ENCODE measurements at regions not wholly inside any gene's neighbourhood (a gene's known extent, or its start where the extent isn't known, plus 50 kb on each side); places are given as distances from the start of the nearest gene placed in this dataset.
"Not testable (repeated sequence)": the region's sequence is repeated elsewhere in the genome, so short reads cannot be mapped to it uniquely, and the experiment has no call there.

DNA sequence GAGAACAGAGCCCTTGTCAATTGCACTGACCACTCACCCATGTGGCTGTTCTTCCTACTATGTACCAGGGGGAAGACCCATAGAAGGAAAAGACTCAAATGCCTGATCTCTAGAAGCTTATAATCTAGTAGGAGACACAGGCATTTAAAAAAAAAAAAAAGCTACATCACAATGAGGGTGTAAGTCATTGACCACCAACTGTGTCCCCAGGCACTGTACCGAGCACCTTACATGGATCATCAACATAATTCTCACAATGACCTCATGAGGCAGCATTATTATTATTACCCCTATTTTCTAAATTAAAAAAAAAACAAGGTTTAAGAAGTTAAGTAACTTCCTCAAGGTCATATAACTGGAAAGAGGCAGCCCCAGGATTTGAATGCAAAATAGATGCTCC is 247.4 kb downstream of the SHOX2 start:
- Histone ChIP-seq H3K9ac (no peak overlapping the region), H3K4me1 (ENCODE audit: low read depth, poor library complexity, severe bottlenecking) (no peaks in the 10 kb centered on the region), H3K4me3 (IDR thresholded peaks at IDR 0.05; ENCODE audit: insufficient read depth, low read depth, low read length) (no peak overlapping the region), H4K20me1 (ENCODE audit: insufficient read depth) (no peaks in the 10 kb centered on the region), H2AFZ (ENCODE audit: low read depth) (no peak overlapping the region), H3K27ac (no peak overlapping the region), H3K27me3 (ENCODE audit: insufficient read depth, low read depth) (no peaks in the 10 kb centered on the region), H3K79me2 (ENCODE audit: insufficient read depth, low read depth) (no peaks in the 10 kb centered on the region), H3K36me3 (ENCODE audit: insufficient read depth) (no peaks in the 10 kb centered on the region), H3K4me2 (no peak overlapping the region)
- TF ChIP-seq, protein P1, sequence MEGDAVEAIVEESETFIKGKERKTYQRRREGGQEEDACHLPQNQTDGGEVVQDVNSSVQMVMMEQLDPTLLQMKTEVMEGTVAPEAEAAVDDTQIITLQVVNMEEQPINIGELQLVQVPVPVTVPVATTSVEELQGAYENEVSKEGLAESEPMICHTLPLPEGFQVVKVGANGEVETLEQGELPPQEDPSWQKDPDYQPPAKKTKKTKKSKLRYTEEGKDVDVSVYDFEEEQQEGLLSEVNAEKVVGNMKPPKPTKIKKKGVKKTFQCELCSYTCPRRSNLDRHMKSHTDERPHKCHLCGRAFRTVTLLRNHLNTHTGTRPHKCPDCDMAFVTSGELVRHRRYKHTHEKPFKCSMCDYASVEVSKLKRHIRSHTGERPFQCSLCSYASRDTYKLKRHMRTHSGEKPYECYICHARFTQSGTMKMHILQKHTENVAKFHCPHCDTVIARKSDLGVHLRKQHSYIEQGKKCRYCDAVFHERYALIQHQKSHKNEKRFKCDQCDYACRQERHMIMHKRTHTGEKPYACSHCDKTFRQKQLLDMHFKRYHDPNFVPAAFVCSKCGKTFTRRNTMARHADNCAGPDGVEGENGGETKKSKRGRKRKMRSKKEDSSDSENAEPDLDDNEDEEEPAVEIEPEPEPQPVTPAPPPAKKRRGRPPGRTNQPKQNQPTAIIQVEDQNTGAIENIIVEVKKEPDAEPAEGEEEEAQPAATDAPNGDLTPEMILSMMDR (conservative IDR thresholded peaks at IDR 0.05; ENCODE audit: low read depth, low read length) = no peak

DNA sequence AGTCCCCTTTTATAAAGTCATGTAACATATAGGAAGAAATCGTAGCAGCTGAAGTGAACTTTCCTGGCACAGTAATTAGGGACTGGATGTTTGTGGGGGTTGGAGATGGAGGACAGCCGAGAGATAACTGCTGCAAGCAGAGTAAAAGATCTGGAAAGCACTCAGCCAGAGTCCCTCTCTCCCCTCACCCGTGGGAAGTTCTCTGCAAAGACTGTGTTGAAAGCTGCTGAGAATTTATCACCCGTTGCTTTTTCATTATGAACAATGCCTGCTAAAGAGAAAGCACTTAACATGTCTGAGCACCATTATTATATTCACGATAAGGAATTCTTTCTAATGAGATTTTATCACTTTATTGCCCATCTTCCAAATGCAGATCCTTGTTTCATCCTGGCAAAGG is 248.8 kb downstream of the SHOX2 start:
- Histone ChIP-seq H4K20me1 (ENCODE audit: insufficient read depth) (no peaks in the 10 kb centered on the region), H2AFZ (ENCODE audit: low read depth) (no peak overlapping the region), H3K27ac (no peak overlapping the region), H3K4me2 (no peak overlapping the region), H3K4me3 (IDR thresholded peaks at IDR 0.05; ENCODE audit: insufficient read depth, low read depth, low read length) (no peak overlapping the region), H3K79me2 (ENCODE audit: insufficient read depth, low read depth) (no peaks in the 10 kb centered on the region), H3K9ac (no peak overlapping the region), H3K36me3 (ENCODE audit: insufficient read depth) (no peaks in the 10 kb centered on the region), H3K4me1 (ENCODE audit: low read depth, poor library complexity, severe bottlenecking) (no peaks in the 10 kb centered on the region), H3K27me3 (ENCODE audit: insufficient read depth, low read depth) (no peaks in the 10 kb centered on the region)
- TF ChIP-seq, protein P1 (conservative IDR thresholded peaks at IDR 0.05; ENCODE audit: low read depth, low read length) = no peak

DNA sequence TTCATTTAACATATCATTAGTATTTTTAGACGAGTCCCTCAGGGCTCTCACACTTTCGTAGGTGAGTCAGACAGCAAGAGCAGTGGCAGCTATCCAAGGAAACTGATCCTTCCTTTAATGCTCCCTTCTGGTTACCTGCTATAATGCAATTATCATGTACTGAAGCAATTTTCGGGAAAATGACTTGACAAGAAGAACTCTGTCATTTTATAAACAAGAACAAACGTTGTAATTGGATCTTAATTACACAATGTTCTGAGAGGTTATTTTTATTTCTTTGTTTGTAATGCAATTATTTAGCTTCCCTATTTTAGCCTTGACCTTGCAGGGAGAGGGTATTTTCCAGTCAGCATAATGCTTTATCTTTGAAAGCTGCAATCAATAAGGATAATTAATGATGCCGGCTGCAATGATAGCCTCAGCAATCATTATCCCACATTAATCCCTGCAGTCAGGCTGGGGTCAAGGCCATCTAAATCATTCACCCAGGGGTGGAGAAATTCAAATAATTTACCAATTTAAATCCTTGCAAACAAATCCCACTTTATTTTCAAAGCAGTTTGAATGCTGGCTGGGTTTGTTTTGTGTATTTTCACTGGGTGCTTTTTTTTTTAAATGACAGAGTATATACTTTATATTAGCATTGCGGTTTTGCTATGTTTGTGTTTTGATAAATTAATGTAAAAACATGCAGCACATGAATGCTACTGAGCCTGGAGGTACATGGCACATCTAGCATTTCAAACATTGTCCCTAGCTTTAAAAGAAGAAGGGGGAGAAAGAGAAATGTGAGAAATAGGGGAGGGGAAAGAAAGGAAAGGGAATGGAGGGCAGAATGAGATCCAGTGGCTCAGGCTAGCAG is 249.9 kb downstream of the SHOX2 start:
- Histone ChIP-seq H3K79me2 (ENCODE audit: insufficient read depth, low read depth) (no peaks in the 10 kb centered on the region), H3K9ac (no peak overlapping the region), H4K20me1 (ENCODE audit: insufficient read depth) (no peaks in the 10 kb centered on the region), H3K36me3 (ENCODE audit: insufficient read depth) (no peaks in the 10 kb centered on the region), H3K27me3 (ENCODE audit: insufficient read depth, low read depth) (no peaks in the 10 kb centered on the region), H3K4me3 (IDR thresholded peaks at IDR 0.05; ENCODE audit: insufficient read depth, low read depth, low read length) (no peak overlapping the region), H2AFZ (ENCODE audit: low read depth) (no peak overlapping the region), H3K4me1 (ENCODE audit: low read depth, poor library complexity, severe bottlenecking) (no peaks in the 10 kb centered on the region), H3K4me2 (no peak overlapping the region), H3K27ac (no peak overlapping the region)
- TF ChIP-seq, protein P1 (conservative IDR thresholded peaks at IDR 0.05; ENCODE audit: low read depth, low read length) = no peak

DNA sequence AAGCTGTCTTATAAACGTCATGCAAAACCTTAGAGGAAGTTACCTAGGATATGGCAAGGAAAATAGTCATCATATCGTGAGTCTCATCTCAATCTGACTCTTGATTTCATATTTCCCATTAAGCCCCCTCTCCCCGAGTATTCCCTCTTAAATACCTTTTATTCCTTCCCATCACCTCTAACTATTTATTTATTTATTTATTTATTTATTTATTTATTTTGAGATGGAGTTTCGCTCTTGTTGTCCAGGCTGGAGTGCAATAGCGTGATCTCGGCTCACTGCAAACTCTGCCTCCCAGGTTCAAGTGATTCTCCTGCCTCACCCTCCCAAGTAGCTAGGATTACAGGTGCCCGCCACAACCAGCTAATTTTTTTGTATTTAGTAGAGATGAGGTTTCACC is 260.4 kb downstream of the SHOX2 start:
- H3K4me2 ChIP-seq; H2AFZ ChIP-seq (ENCODE audit: low read depth); H3K36me3 ChIP-seq (ENCODE audit: insufficient read depth); H3K79me2 ChIP-seq (ENCODE audit: insufficient read depth, low read depth); H3K4me3 ChIP-seq (IDR thresholded peaks at IDR 0.05; ENCODE audit: insufficient read depth, low read depth, low read length); H3K4me1 ChIP-seq (ENCODE audit: low read depth, poor library complexity, severe bottlenecking); H3K9ac ChIP-seq; H3K27me3 ChIP-seq (ENCODE audit: insufficient read depth, low read depth); H4K20me1 ChIP-seq (ENCODE audit: insufficient read depth); H3K27ac ChIP-seq: not testable (repeated sequence)

Measured in KMS-11 (cell line).